Activated effector memory CD4-positive, alpha-beta T cell treated with anti-CD3 and anti-CD28 coated beads, Interleukin-2, amount 50 U/mL, for 16 hours (primary cell): ENCODE measurements at regions not wholly inside any gene's neighbourhood (a gene's known extent, or its start where the extent isn't known, plus 50 kb on each side); places are given as distances from the start of the nearest gene placed in this dataset.
A peak's percentile ranks its signal among the peaks of the same experiment; 100 is the strongest.

ENCODE experiments used
- DNase-seq: peaks from one replicate; pipeline ENCODE4 v3.0.0-alpha.2; 2020

DNA sequence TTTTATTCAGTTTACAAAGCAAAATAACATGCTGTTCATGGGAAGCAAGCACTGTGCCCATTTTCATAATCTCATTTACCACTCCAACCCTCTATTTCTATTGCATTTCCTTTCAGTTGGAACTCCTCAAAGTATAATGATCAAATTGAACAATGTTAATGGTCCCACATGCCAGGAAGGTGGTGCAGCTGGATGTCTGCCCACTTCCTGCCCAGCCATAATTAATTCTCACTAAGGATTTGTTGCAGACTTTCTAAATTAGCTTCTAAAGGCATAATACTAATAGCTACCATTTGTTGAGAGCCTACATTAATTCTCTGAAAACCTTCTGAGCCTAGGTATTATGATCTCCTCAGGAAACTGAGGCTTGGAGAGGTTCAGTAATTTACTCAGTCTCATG, 316.1 kb upstream of the TPM1 start:
- DNase-seq, result no peak

DNA sequence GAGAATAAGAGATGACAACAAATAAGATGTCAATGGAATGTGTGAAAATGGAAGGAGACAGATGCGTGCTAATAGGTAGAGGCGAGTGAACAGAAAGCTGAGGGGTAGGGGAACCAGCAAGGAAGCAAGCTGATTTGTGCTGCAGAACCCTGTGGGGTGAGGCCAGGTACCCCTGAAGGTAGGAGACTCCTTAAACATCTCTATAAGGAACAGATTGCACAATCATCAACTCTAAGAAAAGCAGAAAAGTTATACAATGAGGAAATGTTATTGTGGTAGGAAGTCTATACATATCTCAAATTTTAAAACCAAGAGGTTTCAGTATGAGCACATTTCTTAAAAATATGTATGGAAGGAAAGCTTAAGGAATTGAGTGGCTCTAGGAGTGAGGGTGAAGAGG, 315.0 kb upstream of the TPM1 start:
- no peak for DNase-seq

DNA sequence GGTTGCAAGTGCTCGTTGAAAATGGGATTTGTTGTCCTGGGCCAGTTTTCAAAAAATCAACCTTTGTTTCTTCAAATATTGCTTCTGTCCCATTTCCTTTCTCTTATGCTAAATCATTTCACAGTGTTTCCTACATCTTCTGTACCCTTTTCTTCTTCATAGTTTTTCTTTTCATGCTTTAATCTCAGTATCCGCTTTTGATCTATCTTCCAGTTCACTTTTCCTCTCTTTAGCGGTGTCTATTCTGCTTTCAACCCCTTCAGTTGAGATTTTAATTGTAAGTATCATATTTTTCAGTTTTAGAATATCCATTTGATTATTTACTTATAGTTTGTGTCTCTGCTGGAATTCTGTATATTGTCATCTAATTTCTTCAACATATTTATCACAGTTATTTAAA, 311.7 kb upstream of the TPM1 start:
- no peak for DNase-seq

DNA sequence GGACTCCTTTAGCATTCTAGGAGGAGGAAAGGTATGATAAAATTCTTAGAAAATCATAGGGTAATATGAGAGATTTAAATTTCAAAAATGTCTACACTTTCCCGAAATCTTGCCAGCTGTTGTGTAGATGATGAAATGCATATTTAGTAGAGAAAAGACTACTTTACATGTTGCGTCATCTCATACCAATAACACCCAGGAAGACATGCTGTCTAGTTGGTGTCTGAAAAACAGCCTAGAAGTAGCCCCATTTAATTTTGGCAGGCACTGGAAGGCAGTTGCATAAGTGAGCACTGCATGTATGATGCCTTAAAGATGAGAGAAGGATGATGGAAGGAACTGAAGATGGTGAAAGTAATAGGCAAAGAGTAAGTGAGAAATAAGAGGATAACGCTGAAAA, 310.5 kb upstream of the TPM1 start:
- no peak for DNase-seq

DNA sequence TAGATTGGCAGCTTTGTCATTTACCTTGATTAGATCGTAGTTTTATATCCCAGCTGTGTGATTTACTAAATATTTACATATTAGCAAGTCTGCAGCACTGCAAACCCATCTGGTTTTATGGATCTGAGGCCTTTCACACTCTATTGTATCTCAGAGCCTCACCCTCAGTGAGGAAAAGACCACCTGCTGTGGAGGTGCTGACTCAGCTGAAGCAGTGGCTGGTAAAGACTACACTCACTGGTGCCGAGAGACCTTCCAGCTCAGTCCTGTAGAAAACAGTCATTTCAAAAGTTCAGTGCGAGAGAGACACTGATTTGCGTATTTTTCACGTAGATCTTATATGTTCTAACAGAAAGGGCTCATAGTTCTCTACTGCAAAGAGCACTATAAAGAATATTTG, 307.8 kb upstream of the TPM1 start:
- no peak for DNase-seq

DNA sequence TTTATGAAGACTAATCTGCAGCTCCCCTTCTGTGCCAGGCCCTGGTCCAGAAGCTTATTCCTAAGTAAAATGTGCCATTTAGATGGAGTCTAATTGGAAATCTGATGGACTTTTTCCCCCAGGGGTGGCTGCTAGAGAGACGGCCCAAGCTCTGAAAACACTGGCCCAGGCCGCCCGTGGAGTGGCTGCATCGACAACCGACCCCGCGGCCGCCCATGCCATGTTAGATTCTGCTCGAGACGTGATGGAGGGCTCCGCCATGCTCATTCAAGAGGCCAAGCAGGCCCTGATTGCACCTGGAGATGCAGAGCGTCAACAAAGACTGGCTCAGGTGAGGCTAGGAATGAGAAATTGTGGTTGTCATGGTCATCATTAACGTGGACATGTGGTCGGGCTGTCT, 305.8 kb upstream of the TPM1 start:
- DNase-seq, result no peak

DNA sequence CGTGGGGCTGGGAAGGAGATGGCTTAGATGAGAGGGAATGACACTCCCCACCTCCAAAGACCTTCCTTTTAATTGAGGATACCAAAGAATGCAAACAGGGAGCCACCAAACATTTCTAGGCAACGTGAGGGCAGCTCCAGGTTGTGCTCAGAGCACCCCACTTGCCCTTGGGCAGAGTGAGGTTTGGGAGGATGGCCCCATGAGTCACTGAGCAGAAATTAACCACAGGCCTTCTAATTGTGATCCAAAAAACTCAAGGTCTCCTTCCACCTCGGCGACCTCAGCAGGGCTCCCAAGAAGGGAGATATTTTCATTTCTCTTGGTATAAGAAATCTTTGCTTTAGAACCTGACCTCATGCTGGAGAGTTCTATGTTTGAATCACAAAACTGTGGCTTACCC, 305.0 kb upstream of the TPM1 start:
- no peak for DNase-seq

DNA sequence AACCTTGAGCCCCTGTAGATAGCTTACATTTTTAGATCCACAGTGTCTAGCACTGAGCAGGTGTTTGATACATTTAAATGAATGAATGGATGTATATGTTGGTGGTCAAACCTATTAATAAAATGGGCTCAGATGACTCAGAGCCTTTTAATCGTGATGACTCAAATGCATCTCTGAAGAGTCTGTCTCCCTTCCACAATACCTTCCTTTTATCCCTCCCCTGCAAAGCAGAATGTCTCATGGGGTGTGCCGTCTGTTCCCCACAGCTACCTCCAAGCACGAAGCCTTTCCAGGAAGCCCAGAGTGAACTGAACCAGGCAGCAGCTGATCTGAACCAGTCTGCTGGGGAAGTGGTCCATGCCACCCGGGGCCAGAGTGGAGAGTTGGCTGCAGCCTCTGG, 303.5 kb upstream of the TPM1 start:
- no peak for DNase-seq

DNA sequence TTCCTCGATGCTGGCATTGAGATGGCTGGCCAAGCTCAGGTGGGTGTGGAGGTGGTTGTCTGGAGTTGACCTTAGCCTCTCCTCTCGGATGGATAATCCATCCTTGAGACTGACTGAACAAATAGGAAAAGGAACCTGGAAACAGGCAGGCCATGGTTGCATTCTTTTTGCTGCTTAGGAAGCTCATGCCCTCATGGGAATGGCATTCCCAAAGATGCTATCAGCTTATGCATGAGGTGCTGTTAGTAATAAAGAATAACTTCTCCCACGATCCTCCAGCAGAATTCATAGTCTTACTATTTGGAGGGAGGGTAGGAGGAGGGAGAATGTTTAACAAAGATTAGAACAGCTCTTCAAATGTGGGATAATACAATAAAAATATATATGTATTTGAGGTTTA, 303.0 kb upstream of the TPM1 start:
- DNase-seq, result no peak

DNA sequence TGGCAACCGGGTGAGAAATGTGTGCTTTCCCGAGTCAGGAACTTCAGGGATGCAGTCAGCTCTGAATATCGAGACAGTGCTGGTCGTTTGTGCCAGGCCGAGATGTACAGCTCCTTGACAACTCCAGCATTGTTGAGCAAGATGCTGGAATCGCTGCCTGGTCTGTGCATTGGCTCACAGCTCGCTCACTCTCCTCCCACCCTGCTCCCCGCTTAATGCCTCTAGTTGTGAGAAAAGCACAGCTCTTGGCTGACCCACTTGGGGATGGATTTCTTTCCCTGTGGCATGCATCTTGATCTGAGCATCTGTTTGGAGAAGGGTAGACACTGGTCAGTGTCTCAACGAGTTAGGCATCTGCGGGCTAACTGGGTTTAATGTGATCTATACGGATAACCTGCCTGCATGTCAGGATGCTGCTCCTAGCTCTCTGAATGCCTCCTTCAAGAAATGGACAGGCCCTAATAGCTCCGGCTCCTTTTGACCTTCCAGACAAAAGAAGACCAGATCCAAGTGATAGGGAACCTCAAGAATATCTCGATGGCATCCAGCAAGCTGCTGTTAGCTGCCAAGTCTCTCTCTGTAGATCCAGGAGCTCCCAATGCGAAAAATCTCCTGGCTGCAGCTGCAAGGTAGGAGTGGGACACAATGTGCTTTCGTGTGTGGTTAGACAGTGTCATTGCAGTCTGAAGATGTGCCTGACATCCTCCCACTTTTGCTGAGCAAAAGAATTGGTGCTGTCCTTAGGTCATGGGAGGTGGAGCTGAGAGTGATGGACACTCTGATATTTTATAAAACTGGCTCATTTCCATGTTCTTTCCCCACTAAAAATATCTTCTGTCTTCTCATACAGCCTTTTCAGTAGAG, 302.2 kb upstream of the TPM1 start:
- no peak for DNase-seq

DNA sequence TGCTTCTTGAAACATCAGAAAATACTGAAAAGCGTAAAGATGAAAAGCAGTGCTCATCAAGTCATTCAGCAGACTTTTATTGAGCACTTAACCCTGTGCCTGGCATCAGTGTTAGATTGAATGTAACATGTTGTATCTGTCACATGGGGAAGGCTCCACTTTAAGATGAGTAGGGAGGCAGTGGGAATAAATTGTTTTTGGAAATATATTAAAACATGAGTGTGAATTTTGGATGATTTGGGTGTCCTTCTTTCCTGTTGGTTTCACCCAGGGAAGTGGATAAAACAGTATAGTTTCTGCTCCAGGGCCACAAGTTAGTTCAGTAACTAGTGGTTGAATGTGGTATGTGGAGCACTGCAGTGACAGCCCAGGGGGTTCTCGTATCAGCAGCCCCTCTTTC, 301.4 kb upstream of the TPM1 start:
- DNase-seq, result no peak

DNA sequence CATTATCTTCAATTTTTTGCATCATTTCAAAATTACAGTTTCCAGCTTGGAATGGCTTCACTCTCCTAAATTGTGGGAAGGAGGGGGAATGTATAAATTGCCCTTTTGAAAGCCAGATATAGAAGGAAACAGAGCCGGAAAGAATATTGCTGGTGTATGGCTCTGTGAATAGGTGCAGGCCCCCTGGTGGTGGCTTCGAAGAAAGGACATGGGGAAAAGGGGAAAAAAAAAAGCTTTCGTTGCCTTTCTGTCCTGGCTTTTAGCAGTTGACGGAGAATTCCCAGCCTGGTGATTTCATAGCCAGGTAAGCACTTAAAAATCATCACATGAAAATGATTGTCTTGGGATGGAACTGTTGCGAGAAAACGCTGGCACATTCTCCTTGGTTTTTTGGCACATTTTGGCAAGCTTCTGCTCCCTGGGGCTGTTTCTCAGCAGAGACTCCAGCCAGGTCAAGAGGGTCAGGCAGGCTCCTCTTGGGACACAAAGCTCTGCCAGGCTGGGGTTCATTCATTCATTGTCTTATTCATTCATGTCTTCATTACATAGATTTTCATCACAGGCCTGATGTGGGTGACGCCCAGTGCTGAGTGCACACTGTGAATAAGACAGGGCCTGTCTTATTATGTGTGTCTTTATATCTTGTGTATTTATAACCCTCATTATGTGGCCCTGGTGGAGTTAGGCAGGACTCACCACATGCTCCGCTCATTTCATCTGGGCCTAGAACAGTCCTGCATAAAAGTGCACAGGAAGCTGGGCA, 300.0 kb upstream of the TPM1 start:
- DNase-seq, result peak; percentile 74

DNA sequence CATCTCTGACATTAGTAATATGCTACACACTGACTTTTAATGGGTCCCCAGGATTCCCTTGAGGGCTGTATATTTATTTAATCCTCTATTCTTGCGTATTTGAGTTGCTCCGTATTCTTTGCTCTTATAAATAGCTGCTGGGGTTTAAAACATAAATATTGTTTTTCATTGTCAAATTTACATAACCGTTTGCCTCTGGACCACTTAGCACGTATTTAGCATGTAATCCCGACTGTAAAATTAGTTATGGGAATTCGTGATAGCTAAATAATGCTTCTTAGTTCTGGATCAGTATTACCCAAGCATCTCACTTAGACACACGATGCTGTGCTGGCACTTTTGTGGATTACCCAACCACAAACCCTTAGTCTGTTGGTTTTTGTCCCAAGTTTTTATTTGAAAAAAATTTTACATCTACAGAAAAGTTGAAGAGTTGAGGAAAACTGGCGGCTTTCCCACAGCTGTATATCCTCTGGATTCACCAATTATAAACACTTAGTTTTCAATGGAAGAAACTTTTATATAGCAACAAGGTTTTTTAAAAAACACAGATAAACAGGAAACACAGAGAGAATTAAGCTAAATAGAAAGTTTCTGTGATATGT, 296.8 kb upstream of the TPM1 start:
- no peak for DNase-seq

DNA sequence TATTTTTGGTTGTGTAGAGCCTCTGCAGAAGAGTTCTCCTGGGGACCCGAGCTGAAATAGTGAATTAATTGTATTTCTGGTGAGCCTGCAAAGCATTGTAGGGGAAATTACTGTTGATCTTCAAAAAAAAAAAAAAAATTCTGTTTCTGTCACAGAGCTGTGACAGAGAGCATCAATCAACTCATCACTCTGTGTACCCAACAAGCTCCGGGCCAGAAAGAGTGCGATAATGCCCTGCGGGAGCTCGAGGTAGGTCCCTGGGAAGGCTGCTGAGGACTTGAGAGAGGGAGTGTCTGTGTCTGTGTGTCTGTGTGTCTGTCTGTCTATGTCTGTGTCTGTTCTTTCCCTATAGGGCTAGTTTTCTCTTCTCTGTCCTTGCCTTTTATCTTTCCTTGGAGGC, 294.4 kb upstream of the TPM1 start:
- DNase-seq, result no peak

DNA sequence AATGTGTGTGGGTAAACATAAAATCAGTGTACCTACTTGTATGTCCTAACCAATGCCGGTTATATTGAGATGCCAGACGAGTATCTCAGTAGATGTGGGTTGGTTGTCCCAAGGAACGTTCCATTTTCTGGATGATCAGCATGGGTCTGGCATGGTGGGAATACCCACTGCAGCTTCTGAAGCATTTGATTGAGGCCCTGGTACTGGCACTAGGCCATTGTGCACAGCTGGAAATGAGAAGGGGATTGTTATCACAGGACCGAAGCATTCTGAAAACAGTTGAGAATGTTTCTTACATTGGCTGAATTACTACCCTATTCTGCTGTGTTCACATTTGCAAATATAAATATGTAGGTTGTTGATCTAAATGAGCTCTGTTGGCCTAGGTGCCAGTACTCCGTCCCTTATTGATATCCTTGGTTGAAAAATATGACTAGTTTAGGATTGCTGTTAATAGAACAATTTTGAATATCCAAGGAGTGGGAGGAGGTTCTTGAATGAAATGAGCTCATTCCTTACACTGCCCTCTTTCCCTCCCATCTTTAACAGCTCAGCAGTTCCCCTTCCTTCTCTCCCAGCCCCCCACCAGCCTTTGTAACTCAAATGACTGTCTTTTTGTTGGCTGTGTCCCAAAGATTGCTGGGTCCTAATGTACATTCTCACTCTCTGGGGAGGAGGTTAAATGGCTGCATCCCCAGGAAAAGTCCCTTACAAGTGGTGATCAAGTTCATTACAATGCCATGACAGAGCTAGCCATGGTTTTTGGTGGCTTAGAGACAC, 293.3 kb upstream of the TPM1 start:
- DNase-seq, result no peak

DNA sequence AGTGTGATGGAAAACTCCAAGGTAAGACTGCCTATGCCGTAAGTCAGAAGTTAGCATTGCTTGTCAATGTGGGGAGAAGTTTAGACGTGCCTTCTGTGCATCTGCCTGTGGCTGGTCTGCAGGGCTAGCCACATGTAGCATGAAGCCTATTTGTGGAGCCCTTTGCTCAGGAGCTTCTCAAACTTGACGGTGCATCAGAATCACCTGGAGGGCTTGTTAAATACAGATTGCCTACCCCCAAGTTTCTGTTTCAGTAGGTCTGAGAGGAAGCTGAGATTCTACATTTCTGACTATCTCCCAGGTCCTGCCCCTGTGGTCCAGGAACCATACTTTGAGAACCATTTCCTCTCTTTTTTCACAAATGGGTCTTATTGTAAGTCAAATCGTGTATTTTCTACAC, 292.1 kb upstream of the TPM1 start:
- no peak for DNase-seq

DNA sequence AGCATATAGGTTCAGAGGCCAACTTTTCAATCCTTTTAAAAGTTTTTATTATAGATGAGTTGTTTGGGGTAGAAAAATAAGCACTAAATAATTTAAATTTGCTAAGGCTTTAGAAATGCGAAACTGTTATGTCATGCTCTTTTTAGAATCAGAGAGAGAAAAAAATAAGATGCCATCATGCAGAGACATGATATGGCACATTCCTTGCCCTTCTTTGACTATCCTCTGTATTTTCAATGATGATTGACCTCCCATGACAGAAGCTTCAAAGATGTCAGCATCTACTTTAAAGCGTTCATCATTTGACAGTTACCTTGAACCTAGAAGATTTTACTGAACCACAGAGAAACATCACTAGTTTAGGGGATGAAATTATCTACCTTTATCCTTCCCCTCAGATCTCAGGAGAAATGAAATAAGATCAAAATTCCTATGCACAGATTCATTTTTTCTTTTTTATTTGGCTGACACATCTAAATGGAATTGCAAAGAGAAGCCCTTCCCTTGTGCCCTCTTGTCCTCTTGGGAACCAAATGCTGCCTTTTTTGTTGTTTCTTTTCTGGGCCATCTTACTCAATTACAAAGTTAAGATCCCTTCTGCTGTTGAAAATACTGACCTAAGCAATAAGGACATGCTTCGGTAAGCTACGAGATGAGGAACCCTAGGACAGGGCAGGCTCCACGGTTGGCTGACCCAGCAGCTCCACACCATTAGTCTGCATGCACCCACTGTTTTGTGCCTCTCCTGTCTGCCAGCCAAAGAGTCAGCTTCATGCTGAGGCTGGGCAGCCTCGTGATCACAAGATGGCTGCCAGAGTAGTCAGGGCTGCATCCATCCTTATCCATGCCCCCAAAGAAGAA, 289.7 kb upstream of the TPM1 start:
- DNase-seq, result no peak

DNA sequence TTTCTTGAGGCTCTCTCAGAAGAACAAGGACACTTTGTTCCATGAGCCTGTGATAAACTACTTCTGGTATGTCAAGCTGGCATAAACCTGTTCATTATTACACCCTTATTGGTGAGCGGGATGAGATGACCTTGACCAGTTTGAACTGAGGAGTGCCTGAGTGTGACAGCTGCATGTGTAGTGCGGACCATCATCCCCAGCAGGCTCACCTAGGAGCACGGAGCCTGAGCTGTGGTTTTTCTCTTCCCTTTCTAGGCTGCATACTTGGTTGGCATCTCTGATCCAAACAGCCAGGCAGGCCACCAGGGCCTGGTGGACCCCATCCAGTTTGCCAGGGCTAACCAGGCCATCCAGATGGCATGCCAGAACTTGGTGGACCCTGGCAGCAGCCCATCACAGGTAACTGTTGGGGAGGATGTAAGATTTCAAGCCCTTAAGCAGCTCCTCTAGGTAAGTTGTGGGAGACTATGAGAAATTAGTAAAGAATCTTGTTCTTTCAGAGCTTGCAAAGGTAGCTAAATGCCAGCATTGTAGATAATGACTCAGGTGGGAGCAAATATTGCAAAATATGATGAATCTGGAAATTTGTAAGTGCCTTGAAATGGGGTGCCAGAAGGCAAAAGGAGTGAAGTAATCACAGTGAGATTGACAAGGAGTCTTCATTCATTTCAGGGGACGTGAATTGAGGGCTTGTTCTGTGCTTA, 288.9 kb upstream of the TPM1 start:
- no peak for DNase-seq

DNA sequence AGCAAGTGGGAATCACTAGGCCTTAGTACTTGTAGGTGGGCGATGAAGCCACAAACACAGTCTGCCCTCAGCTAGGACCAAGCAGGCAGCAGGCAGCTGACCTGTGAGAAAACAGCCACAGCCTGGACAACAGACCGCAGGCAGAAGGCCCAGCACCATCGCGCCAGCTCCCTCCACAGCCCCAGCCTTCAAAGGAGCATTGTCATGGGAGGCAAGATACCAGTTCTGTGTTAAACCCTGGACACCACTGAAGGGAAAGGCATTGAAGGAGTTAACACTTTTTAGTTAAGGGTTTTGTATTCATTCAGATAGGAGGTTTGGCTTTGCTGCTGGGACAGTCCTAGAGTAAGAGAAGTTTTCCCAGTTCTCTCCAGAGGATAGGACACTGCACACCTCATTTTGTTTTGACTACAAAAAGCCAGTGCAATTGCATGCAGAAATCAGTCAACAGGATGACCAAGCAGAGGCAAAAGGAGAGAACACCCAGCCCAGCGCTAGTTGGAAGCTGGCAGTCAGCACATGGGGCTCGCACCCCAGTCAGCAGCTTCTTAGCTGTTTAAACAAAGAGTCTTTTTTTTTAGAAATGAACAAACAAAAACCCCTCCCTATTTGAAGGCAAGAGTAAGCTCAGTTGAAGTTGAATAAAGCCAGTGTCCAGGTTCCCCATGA, 286.1 kb upstream of the TPM1 start:
- DNase-seq, result no peak

DNA sequence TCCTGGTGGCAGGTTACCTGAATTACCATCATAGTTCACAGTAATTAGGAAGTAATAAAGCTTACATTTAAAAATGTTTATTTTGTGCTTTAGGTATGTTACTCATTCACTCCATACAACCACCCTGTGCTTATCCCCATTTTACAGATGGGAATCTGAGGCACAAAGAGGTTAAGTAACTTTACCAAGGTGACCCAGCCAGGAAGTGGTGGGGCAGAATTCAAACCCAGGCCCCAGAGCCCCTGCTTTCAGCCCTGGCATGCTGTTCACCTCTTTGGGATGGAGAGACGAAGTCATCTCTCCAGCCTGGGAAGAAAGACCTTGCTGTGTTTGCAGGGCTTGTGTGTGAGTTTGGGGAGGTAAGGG, 285.6 kb upstream of the TPM1 start:
- DNase-seq, result no peak

DNA sequence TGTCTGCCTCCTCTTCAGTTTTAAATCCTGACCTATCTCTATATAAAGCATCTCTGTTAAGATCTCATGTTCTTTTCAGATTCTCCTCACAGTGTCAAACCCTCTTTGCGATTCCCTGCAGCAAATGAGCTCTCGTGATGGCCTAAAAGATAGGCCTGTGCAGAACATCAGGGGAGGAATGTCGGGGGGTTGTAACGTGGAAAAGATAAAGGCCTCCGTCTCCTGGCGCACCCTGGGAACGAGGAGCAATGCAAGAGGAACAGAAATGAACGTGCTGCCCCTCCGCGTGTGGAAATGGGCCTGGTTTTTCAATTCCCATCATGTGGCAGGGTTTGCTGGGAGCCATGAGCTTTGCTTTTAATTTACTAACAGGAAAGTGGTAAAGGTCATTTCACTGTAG, 285.0 kb upstream of the TPM1 start:
- DNase-seq, result no peak
